SIG-M5 treated with dmso at 0.1 percent for 504 hours (cell line): ENCODE measurements at regions not wholly inside any gene's neighbourhood (a gene's known extent, or its start where the extent isn't known, plus 50 kb on each side); places are given as distances from the start of the nearest gene placed in this dataset.
"Not testable (repeated sequence)": the region's sequence is repeated elsewhere in the genome, so short reads cannot be mapped to it uniquely, and the experiment has no call there.

Experiments used
- DNase-seq: peaks from one replicate; lab custom pipeline; 2025; ENCODE audit not compliant: unreplicated experiment; lab: John Stamatoyannopoulos, UW

DNA sequence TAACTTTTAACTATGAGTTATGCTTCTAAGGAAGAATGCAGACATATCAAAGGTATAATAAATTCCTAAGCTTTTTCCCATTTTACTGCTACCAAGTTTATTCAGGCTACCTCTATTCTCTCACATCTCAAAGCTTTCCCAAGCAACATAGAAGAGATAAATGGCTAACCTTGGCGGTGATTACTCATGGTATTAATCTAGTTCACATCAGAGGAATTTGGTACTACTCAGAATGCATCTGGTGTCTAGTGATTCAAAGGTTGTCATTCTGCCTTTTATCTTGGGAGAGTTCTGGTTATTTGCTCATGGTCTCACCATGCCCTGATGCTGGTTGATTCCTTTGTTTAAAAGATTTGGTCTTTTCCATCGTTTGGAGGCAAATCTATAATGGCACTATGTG lies 182.7 kb downstream of the TAF11L14 start:
- no peak for DNase-seq

DNA sequence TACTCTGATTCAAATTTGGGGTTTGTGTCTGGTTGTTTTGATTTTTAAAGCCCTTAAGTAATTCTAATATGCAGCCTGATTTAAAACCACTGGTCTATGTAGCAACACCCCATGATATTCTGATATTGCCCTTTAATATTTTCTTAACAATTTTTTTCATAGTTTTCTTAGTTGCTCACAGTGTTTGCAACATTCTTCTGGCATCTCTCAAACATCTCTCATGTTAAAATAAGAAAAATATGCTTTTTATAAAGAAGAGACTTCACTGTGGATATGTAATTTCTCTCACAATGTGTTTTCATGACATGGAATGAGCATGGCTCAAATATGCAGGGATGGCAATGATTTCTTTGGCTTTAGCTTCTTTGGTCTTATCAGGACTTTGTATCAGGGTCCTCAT lies 183.7 kb downstream of the TAF11L14 start:
- DNase-seq = no peak

DNA sequence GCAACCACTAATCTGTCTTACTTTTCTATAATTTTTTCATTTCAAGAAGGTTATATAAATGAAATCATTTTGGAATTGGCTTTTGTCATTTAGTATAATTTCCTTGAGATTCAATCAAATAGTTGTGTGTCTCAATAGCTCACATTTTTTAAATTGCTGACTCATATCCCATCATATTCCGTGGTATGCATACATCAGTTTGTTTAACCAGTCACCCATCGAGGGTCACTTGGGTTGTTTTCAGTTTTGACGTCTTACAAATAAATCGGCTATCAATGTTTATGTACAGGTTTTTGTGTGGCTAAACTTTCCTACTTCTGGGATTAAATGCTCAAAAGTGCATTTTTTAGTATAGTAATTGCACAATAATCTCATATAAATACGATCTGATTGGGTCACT lies 185.5 kb downstream of the TAF11L14 start:
- no peak for DNase-seq

DNA sequence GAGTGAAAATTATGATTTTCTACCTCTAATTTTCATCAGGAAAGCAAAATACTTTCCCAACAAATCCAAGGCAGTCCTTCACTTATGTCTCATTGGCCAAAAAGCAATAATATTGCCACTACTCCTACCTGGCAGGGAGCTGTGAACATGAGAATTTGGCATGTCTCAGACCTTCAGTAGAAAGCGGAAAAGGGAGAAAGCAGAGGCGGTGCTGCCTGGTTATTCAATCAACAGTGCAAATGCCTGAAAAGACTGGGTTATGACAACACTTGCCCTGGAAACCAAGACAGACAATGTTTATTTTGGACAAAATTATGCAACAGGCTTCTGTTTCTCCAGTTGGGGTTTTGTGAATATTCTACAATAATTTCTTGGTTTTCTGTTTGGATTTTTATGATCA lies 194.4 kb downstream of the TAF11L14 start:
- DNase-seq = no peak

DNA sequence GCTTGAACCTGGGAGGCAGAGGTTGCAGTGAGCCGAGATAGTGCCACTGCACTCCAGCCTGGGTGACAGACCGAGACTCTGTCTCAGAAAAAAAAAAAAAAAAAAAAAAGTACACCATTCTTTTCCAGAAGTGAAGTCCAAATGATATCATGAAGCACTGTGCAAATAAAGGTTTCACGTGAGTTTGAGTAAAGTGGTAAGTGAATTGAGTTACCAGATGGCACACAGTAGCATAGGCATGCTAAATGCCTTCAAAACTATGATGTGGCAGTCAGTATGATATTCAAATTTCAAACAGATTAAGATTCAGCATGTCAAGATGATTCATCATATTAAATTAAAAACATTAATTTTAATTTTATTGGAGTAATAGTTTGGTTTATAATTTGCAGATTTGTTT lies 195.2 kb downstream of the TAF11L14 start:
- no peak for DNase-seq

DNA sequence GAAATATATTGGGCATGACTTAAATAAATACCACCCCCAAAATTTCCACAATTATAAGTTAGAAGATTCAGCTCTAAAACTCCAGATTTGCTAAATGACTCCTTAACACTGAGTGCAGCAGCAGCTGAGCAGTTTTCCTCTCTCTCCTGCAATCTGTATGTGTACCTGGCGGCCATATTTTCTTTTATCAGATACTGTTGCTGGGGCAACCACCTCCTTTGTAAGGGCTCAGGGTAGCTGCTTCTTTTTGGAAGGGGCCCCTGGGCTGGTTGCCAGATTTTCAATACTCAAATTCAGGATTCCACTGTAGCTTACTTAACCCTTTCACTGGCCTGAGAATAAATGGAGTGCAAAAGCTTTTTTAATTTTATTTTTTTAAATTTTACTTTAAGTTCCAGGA lies 197.0 kb downstream of the TAF11L14 start:
- DNase-seq = no peak

DNA sequence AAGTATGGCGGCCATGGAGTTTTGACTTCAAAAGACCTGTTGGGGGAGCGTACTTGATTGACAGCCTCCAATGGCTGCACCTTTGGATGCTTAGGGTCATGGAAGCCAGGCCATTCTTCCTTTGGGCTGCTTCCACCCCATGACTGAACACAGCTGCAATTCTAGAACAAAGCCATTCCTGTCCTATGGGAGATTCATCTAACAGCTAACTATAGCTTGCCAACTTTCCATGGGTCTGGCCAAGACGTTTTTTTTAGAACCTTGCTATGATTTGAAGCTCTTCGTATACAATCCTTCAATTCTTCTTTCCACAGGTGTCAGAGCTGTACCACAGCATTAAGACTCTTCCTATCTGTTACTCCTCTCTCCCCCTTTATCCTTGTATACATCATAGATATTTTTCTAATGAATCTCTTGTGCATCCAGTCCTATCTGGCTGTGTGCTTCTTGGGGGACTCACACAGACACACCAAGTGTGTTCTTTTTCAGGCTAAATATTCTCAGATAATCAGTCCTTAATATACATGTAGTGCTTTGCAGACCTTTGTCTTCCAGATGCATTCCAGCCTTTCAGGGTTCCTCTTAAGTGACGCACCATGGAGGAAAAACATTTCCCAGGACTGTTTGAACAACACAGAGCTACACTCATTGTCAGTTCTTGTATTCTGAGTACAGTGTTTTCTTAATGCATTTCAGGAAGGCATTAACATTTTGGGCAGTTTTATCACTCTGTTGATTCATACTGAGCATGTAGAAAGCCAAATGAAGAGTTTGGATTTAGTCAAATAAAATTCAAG lies 198.9 kb downstream of the TAF11L14 start:
- no peak for DNase-seq

DNA sequence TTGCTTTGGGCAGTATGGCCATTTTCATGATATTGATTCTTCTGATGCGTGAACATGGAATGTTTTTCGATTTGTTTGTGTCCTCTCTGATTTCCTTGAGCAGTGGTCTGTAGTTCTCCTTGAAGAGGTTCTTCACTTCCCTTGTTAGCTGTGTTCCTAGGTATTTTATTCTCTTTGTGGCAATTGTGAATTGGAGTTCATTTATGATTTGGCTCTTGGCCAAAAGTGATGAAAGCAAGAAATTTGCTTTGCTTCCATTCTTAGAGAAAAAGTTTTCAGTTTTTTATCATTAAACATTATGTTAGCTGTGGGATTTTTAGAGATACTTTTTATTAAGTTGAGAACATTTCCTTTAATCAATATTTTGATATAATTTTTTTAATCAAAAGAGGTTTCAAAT lies 203.5 kb downstream of the TAF11L14 start:
- DNase-seq = no peak

DNA sequence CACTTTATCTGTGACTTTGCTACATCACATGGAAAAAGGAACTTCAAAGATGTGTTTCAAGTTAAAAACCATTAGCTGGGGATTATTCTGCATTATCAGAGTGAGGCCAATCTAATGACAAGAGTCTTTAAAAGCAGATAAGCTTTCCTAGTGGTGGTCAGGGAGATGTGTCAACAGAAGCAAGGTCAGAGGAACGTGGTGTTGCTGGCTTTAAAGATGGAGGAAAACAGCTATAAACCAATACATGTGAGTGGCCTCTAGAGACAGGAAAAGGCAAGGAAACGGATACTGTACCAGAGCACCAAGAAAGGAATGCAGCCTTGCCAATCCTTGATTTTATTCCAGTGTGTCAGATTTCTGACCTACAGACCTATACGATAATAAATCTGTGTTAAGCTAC lies 204.2 kb downstream of the TAF11L14 start:
- DNase-seq = no peak

DNA sequence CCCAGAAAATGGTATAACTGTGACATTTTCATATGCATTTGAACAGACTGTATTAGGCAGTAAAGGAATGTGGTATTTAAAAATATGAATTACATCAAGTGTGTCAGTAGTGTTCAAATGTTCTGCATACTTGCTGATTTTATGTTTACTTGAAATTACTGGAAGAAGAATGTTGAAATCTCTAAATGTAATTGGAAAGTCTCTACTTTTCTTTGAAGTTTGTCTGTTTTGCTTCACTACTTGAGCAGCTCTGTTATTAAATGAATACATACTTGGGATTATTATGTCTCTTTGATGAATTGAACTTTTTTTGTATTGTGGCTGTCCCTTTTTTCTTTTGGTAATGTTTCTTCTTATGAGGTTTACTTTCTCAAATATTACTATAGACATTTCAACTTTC lies 205.6 kb downstream of the TAF11L14 start:
- no peak for DNase-seq

DNA sequence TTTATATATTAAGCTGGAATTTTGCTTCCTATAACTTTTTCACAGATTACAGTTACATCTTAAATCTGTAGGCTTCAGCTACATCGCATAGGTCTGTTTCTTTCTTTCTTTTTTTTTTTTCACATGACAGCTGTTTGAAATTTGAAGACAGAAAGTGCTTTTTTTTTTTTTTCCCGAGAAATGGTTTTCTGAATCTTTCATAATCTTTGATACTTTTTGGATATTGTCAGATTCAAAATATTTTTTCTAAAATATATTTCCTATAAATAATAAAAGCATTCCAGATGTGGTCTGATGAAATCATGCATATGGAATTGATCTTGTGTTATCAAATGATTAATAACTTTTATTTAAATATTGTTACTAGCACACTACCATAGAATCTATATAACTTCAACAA lies 212.2 kb downstream of the TAF11L14 start:
- DNase-seq = no peak

DNA sequence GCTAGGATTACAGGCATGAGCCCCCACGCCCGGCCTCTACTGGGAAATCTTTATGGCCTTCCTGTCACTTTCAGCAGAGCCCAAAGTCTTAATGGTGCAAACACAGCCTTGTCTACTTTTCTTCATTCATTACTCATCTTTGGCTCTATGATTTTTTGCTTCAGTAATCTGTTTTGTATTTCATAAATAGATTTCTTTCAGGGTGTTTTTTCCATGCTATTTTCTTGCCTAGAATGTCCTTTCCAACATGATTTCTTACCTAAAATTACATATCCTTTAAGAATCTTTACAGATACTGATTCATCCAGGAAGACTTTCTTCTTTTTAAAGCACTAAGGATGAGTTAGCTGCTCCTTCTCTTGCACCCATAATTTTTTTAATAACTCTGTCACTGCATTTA lies 213.0 kb downstream of the TAF11L14 start:
- no peak for DNase-seq

DNA sequence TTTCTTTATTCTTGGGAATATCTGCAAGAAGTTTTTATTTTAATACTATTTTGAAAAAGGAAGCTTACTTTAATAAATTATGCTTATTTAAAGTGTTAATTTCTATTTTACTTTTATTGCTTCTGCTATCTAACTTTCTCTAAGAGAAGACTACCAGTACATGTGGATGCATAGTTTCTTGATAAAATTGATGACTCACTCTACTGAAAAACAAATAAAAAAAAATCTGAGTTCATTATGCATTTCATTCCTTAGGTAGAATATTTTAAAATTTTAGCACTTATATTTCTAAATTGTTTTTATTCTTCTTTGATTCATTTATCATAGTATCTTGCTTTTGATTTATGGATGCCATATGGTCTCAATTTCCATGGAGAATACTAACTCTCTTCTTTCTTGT lies 217.9 kb downstream of the TAF11L14 start:
- no peak for DNase-seq

DNA sequence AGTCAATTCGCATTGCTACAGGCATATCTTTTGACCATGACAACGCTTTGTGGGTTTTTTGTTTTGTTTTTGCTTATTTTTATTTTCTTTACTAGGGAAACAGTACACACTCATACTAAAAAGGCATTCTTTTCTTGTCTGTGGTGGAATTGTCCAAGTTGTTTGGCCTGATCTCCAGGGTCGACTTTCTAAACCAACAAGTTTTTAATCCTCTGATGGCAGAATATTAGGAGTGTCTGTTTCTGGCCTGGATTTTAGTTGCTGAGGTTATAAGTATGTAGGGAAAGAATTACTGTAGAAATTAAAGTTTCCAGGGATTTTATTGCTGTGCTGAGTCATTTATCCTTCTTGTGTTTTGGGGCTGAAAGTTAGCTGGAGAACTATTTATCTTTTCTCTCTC lies 218.5 kb downstream of the TAF11L14 start:
- DNase-seq = no peak

DNA sequence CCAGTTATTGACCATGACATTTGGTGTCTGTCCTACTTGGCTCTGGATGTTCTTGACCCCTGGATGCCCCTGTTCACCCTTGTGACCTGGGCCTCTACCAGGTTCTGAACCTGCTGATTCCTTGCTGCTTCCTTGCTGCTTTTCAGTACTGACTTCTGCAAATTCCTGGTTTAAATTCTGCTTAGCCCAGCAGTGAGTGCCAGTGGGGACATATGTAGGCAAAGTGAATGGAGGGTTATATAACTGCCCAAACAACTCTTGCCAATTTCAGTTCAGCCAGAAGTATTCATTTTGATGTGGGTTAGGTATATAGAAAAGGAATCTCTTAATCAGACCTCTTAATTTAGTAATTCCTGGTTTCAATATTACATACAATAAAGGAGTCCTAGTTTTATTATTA lies 220.6 kb downstream of the TAF11L14 start:
- no peak for DNase-seq

DNA sequence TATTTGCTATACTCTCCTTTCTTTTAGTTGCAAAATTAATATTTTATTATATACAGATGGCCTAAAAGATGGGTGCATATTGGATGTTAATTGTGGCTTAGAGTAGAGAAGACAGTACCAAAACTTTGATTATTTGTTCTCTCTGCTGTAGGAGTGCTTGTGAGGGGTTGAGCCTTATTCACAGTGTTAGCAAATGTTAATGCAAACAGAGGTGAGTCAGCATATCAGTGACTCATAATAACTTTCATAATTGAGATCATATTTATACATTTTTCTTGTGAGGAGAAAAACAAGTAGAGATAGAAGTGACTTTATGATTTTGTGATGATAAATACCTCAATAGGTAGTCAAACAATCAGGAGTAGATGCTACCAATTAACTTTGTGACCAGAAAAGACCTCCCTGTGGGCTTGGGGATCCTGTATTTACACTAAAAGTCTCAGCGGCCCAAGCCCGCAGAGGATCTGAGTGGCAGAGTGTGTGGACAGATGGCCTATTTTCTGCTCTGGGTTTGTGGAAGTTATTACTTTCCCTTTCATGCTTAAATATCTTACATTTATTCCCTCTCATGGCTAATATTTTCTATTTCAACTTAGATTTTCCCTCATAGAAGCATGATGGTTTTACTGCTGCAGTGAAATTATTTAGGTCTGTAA lies 226.5 kb downstream of the TAF11L14 start:
- DNase-seq = no peak

DNA sequence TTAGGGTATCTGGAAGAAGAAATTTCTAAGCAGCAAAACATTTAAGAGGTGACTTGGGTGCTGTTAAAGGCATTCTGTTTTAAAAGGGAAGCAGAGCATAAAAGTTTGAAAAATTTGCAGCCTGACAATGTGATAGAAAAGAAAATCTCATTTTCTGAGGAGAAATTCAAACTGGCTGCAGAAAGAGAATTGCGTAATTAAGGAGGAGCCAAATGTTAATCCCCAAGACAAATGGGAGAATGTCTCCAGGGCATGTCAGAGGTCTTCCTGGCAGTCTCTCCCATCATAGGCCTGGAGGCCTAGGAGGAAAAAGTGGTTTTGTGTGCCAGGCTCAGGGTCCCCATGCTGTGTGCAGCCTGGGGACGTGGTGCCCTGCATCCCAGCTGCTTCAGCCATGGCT lies 230.6 kb downstream of the TAF11L14 start:
- not testable (repeated sequence) for DNase-seq

DNA sequence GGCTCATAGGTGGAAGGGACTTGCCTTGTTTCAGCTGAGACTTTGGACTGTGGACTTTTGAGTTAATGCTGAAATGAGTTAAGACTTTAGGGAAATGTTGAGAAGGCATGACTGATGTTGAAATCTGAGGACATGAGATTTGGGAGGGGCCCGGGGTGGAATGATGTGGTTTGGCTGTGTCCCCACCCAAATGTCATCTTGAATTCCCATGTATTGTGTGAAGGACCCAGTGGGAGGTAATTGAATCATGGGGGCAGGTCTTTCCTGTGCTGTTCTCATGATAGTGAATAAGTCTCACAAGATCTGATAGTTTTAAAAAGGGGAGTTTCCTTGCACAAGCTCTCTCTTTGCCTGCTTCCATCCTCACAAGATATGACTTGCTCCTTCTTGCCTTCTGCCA lies 231.7 kb downstream of the TAF11L14 start:
- DNase-seq = not testable (repeated sequence)

DNA sequence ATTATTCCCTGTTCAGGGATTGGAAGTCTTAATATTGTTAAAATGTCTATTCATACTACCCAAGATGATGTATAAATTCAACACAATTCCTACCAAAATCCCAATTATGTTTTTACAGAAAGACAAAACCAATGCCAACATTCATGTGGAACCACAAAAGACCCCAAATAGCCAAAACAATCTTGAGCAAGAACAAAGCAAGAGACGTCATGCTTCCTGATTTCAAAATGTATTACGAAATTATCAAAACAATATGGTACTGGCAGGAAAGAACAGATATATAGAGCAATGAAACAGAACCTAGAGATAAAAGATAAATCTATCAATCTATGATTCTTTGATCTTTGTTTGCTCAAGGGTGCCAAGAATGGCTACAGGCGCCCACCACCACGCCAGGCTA lies 237.9 kb downstream of the TAF11L14 start:
- no peak for DNase-seq

DNA sequence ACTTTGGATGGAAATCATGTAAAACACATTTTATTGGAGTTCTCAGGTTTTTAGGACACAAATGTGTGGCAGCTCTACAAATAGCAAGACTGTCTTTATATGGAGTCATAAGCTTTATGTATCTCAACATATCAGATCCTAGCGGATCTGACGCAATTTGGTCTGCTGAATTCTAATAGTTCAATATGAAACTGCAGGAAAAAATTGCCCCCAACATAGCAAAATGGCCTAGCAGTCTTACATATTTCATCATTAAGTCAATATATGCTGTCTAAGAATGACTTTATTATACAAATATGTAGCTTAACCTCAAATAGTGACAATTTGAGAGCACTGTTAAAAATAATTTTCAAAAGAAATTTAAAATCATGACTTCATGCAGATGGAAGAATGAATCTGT lies 244.3 kb downstream of the TAF11L14 start:
- DNase-seq = no peak

DNA sequence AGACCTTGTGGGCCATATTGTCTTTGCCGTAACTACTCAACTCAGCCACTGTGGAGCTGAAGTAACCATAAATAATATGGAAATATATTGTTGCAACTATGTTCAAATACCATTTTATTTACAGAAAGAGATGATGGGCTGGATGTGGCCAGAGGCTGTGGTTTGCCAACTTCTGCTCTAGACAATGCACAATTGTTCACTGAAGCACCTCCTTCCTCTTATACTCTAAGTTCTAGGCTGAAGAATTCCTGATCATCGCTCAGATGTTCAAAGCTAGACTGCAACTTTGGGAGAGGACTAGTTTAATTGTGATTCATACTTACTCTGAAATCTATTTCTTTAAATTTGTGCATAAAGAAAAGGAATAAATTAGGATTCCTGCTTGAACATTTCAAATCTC lies 245.0 kb downstream of the TAF11L14 start:
- DNase-seq = no peak

DNA sequence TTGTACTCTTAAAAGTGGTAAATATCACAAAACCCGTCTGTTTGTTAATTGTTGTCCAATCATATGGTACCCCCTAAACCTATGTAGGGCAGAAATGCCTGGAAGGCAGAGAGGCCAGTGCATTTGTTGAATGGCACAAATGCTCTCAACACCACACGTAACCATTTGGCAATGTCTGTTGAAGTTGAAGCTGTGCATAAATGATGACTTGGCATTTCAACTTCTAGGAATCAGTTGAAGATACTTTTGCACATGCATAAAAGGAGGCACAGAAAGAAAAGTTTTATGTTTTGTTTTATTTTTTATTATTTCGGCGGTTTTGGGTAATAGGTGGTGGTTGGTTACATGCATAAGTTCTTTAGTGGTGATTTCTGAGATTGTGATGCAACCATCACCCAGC lies 246.6 kb downstream of the TAF11L14 start:
- DNase-seq = no peak
